ENCODE measurements at regions not wholly inside any gene's neighbourhood (a gene's known extent, or its start where the extent isn't known, plus 50 kb on each side); places are given as distances from the start of the nearest gene placed in this dataset.
"Not testable (repeated sequence)": the region's sequence is repeated elsewhere in the genome, so short reads cannot be mapped to it uniquely, and the experiment has no call there.

DNA sequence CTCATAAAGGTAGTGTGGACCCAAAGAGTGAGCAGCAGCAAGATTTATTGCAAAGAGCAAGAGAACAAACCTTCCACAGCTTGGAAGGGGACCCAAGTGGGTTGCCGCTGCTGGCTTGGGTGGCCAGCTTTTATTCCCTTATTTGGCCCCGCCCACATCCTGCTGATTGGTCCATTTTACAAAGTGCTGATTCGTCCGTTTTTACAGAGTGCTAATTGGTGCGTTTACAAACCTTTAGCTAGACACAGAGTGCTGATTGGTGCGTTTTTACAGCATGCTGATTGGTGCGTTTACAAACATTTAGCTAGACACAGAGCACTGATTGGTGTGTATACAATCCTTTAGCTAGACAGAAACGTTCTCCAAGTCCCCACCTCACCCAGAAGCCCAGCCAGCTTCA lies 265.2 kb upstream of the HTR1E start:
- 90% methylated on average over 6 of the region's 8 CpGs for WGBS (ENCODE audit: insufficient coverage)
- H3K4me3 ChIP-seq (ENCODE audit: control extremely low read depth in 1 of 5, extremely low read depth in 1 of 5, insufficient read depth in 1 of 5, low read depth in 2 of 5, low read length in 4 of 5); H3K9ac ChIP-seq (ENCODE audit: low read length); H3K4me1 ChIP-seq (ENCODE audit: control insufficient read depth in 2 of 2, insufficient read depth in 2 of 2, low read length in 2 of 2); H3K27me3 Mint-ChIP-seq; H2AFZ ChIP-seq (ENCODE audit: insufficient read depth, low read depth, low read length, poor library complexity, severe bottlenecking); POLR2A ChIA-PET; H3K36me3 ChIP-seq (replicated peaks in 1 of 2; ENCODE audit: control extremely low read depth in 1 of 2, control insufficient read depth in 1 of 2, extremely low read depth in 1 of 2, insufficient read depth in 2 of 2, low read length in 1 of 2); H4K20me1 ChIP-seq (ENCODE audit: control insufficient read depth, insufficient read depth, low read length, poor library complexity, severe bottlenecking); H3K27ac Mint-ChIP-seq; H3K79me2 ChIP-seq (ENCODE audit: control insufficient read depth, insufficient read depth, low read length); H3K4me3 Mint-ChIP-seq; H3K27me3 ChIP-seq (replicated peaks in 1 of 4; ENCODE audit: control extremely low read depth in 1 of 4, control insufficient read depth in 3 of 4, insufficient read depth in 4 of 4, low read length in 3 of 4); H3K9me3 Mint-ChIP-seq (ENCODE audit: insufficient read depth); H3K4me2 ChIP-seq (replicated peaks; ENCODE audit: low read depth, low read length, poor library complexity, severe bottlenecking); H3K9me3 ChIP-seq (ENCODE audit: control extremely low read depth in 1 of 3, control insufficient read depth in 2 of 3, insufficient read depth in 1 of 3, low read length in 2 of 3); H3K27ac ChIP-seq (ENCODE audit: low read length in 2 of 2); DNase-seq; H3K4me1 Mint-ChIP-seq; intact Hi-C loops (cut with micrococcal nuclease); ATAC-seq (ENCODE audit: low read depth): not testable (repeated sequence)
- CTCF ChIA-PET, result interaction anchor here (1.0 kb wide), 1 partner anchor 9 kb away, joined by 3 read pairs; no protein-coding TSS in a partner anchor

DNA sequence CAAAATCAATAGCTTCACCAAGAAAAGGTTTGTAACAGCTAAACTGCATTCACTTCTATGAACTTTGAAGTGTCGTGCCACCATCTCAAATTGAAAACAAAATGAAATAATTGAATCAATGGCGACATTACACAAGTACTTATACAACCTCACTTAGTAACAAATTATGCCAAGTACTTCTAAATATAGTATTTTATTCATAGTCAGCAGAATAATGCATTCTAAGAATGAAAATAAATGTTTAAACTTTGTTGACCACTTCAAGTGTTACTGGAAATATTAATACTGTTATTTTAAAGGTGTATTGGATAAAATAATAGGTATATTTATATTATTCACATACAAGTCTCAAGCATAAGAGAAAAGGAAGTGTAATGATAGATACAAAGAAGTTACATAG lies 280.1 kb upstream of the HTR1E start:
- intact Hi-C loops (cut with micrococcal nuclease), result no loop called here
- no peak overlapping the region for H3K9ac ChIP-seq (ENCODE audit: low read length)
- H3K9me3 Mint-ChIP-seq (ENCODE audit: insufficient read depth), result peaks cover 9% of the 10 kb centered on the region
- no peak overlapping the region for H3K27ac ChIP-seq (ENCODE audit: low read length in 2 of 2)
- no CpG with 5 or more reads among the region's 2 CpGs for WGBS (ENCODE audit: insufficient coverage)
- H3K4me2 ChIP-seq (replicated peaks; ENCODE audit: low read depth, low read length, poor library complexity, severe bottlenecking), result no peak overlapping the region
- no peaks in the 10 kb centered on the region for H3K36me3 ChIP-seq (replicated peaks in 1 of 2; ENCODE audit: control extremely low read depth in 1 of 2, control insufficient read depth in 1 of 2, extremely low read depth in 1 of 2, insufficient read depth in 2 of 2, low read length in 1 of 2)
- H3K27me3 Mint-ChIP-seq, result no peaks in the 10 kb centered on the region
- TF ChIP-seq EZH2 (IDR thresholded peaks at IDR 0.05; ENCODE audit: borderline replicate concordance, insufficient read depth, low read depth, low read length, poor library complexity, severe bottlenecking), result no peak
- CTCF ChIA-PET, result no interaction called here
- no peak overlapping the region for H3K27ac Mint-ChIP-seq
- no peaks in the 10 kb centered on the region for H3K27me3 ChIP-seq (replicated peaks in 1 of 4; ENCODE audit: control extremely low read depth in 1 of 4, control insufficient read depth in 3 of 4, insufficient read depth in 4 of 4, low read length in 3 of 4)
- H2AFZ ChIP-seq (ENCODE audit: insufficient read depth, low read depth, low read length, poor library complexity, severe bottlenecking), result no peak overlapping the region
- DNase-seq (no peak), ATAC-seq (ENCODE audit: low read depth) (no peak)
- no peaks in the 10 kb centered on the region for H3K79me2 ChIP-seq (ENCODE audit: control insufficient read depth, insufficient read depth, low read length)
- no peaks in the 10 kb centered on the region for H3K4me1 ChIP-seq (ENCODE audit: control insufficient read depth in 2 of 2, insufficient read depth in 2 of 2, low read length in 2 of 2)
- no peaks in the 10 kb centered on the region for H3K4me1 Mint-ChIP-seq
- H3K4me3 ChIP-seq (ENCODE audit: control extremely low read depth in 1 of 5, extremely low read depth in 1 of 5, insufficient read depth in 1 of 5, low read depth in 2 of 5, low read length in 4 of 5), result no peak overlapping the region
- H4K20me1 ChIP-seq (ENCODE audit: control insufficient read depth, insufficient read depth, low read length, poor library complexity, severe bottlenecking), result no peaks in the 10 kb centered on the region
- H3K9me3 ChIP-seq (ENCODE audit: control extremely low read depth in 1 of 3, control insufficient read depth in 2 of 3, insufficient read depth in 1 of 3, low read length in 2 of 3), result no peaks in the 10 kb centered on the region
- POLR2A ChIA-PET, result no interaction called here
- H3K4me3 Mint-ChIP-seq, result no peak overlapping the region
